Activated naive CD8-positive, alpha-beta T cell treated with anti-CD3 and anti-CD28 coated beads, Interleukin-2, amount 10 ng/mL, durations not matched to agents 7 days and 5 days (primary cell): ENCODE measurements at regions not wholly inside any gene's neighbourhood (a gene's known extent, or its start where the extent isn't known, plus 50 kb on each side); places are given as distances from the start of the nearest gene placed in this dataset.

Experiments
- ATAC-seq: fragments of 150-1000 bp; cut with Tn5 transposase; one replicate; pipeline ENCODE4 v1.10.0; 2021; ENCODE audit warnings: low read depth, moderate library complexity
- POLR2A ChIA-PET: fragments of 350-600 bp; sonication (Branson Sonifier 250); formaldehyde crosslinking; loops from one replicate; lab custom pipeline; 2021; ENCODE audit warnings: antibody characterized with exemption; lab: Charles Lee
- DNase-seq: peaks from one replicate; pipeline ENCODE4 v3.0.0; 2021
- H3K27ac Mint-ChIP-seq: one replicate; pipeline ENCODE4 v1.8.0; 2022; ENCODE audit warnings: mild to moderate bottlenecking, mixed read lengths
- H3K27me3 Mint-ChIP-seq: one replicate; pipeline ENCODE4 v1.8.0; 2022; ENCODE audit warnings: mild to moderate bottlenecking, moderate library complexity, mixed read lengths
- H3K36me3 Mint-ChIP-seq: one replicate; pipeline ENCODE4 v1.8.0; 2021; ENCODE audit warnings: mild to moderate bottlenecking, mixed read lengths
- H3K4me1 Mint-ChIP-seq: one replicate; pipeline ENCODE4 v1.8.0; 2021; ENCODE audit warnings: mixed read lengths
- H3K4me3 Mint-ChIP-seq: one replicate; pipeline ENCODE4 v1.8.0; 2022; ENCODE audit warnings: mild to moderate bottlenecking, moderate library complexity, mixed read lengths
- H3K9me3 Mint-ChIP-seq: one replicate; pipeline ENCODE4 v1.8.0; 2021; ENCODE audit warnings: mixed read lengths

DNA sequence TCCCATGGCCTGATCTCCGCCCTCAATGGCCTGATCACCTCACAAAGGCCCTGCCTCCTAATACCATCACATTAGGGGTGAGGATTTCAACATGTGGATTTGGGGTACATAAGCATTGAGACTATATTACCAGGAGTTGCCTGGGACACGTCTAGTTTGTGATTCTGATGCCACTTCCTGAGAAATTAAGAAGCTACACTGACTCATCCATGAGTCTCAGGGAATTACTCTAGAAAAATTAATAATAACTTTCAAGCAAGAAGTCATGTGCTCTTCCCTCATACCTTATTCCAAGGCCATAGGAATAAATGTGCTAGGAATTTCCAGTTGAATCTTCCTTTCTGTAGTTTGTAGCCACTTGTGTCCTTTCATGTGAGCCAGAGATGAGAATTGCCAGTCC lies 519.3 kb upstream of the MKI67 start:
- POLR2A ChIA-PET: no interaction called here

DNA sequence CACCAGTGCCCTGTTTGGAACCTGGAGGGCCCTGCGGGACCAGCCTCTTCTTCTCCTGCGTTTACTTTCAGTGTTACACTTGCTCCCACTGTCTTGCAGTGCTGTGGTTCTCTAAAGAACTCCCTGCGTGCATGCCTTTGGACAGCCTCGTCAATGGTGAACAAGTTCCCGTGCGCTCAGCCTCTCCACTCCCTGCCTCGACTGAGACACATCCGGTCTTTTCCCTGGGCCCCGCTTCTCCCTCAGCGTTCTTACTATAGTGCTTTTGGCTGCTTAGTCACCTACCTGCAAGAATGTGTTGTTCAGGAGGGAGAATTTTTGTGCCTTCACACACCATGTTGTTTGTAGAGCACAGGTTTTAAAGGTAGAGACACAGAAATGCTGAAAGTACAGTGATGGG lies 520.7 kb upstream of the MKI67 start:
- Mint-ChIP-seq H3K27ac (no peak overlapping the region), H3K9me3 (no peaks in the 10 kb centered on the region), H3K4me1 (no peaks in the 10 kb centered on the region), H3K27me3 (no peaks in the 10 kb centered on the region), H3K4me3 (no peak overlapping the region), H3K36me3 (no peaks in the 10 kb centered on the region)
- DNase-seq (no peak), ATAC-seq (no peak)
- POLR2A ChIA-PET: no interaction called here

More for the DNA sequence above, 519.3 kb upstream of the MKI67 start:
- no peak for ATAC-seq
- H3K36me3 Mint-ChIP-seq: no peaks in the 10 kb centered on the region
- H3K4me3 Mint-ChIP-seq: no peak overlapping the region
- no peaks in the 10 kb centered on the region for H3K4me1 Mint-ChIP-seq
- no peak overlapping the region for H3K27ac Mint-ChIP-seq
- no peaks in the 10 kb centered on the region for H3K9me3 Mint-ChIP-seq
- H3K27me3 Mint-ChIP-seq: no peaks in the 10 kb centered on the region
- no peak for DNase-seq

DNA sequence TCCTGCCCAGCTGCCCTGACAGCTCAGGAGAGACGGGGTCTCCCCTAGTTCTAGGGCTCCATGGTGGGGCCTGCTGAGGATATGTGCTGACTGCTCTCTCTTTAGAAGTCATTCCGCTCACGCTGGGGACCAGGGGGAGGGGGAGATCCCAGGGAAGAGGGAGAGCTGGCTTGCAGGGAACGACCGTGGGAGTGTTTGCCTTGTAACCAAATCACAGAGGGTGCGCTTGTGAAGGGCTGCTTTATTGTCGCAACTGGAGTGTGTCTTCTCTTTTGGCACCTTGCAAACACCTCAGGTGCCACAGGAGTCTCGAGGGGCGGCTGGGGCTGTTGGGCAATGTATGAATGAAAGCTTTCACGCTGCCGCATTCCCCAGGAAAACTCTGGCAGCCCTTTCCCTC lies 531.3 kb upstream of the MKI67 start:
- Mint-ChIP-seq H3K9me3 (no peaks in the 10 kb centered on the region), H3K4me3 (no peak overlapping the region), H3K27ac (no peak overlapping the region), H3K27me3 (peaks cover 2% of the 10 kb centered on the region), H3K4me1 (no peaks in the 10 kb centered on the region), H3K36me3 (no peaks in the 10 kb centered on the region)
- DNase-seq (no peak), ATAC-seq (no peak)
- POLR2A ChIA-PET: no interaction called here

DNA sequence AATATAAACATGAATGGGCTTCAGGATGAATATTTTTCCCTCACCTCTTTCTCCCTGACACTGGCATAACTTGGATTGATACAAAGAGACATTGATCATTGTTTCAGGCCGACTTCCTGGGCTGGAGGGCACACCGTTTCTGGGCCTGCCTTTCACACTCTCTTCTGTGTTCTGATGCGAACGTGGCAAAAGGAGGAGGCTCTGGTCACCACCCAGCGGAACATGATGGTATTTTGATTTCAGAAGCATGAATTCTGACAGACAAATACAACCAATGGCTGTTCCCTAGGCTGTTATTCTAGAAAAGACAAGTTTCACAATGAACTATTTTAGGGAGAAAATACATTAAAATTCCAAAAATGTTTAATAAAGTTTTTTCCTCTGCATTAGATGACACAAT lies 534.5 kb upstream of the MKI67 start:
- Mint-ChIP-seq H3K27ac (no peak overlapping the region), H3K4me1 (no peaks in the 10 kb centered on the region), H3K36me3 (no peaks in the 10 kb centered on the region), H3K27me3 (peaks cover 2% of the 10 kb centered on the region), H3K9me3 (no peaks in the 10 kb centered on the region), H3K4me3 (no peak overlapping the region)
- no peak for ATAC-seq
- POLR2A ChIA-PET: no interaction called here
- no peak for DNase-seq

DNA sequence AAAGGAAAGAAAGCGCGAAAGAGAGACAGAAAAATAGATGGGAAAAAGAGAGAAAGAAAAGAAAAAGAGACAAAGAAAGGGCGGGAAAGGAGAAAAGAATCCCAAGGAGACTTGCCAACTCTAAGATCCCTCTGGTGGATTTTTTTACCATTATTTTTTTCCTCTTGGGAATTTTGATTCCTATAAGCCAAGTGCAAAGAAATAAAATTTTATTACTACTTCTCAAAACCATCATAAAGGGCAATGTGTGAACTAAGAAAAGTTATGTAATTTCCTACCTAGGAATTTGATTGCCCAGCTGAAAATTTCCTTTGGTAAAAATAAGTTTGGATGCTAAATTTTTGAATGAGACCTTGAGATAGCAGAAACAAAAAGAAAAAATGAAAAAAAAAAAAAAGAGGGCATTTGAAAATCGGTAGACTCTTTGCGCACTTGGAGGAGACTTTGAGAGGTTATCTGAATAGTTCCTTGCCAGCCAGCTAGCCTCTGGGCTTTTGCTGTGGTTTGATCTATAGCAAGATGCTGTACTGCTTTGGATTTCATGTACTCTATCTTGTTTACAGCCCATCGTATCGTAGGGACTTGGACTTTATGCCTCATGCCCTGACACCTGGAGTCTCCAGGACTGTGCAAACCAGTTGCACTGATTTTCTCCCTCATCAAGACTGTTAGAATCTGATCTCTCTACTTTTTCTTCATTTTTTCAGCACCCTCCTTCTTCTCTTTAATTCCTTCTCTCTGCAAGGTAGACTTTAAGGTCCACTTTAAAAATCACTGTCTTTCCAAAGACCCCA lies 535.4 kb upstream of the MKI67 start:
- DNase-seq (no peak), ATAC-seq (no peak)
- Mint-ChIP-seq H3K4me3 (no peak overlapping the region), H3K36me3 (no peaks in the 10 kb centered on the region), H3K4me1 (no peaks in the 10 kb centered on the region), H3K27ac (no peak overlapping the region), H3K27me3 (peaks cover 2% of the 10 kb centered on the region), H3K9me3 (no peaks in the 10 kb centered on the region)
- POLR2A ChIA-PET: no interaction called here

DNA sequence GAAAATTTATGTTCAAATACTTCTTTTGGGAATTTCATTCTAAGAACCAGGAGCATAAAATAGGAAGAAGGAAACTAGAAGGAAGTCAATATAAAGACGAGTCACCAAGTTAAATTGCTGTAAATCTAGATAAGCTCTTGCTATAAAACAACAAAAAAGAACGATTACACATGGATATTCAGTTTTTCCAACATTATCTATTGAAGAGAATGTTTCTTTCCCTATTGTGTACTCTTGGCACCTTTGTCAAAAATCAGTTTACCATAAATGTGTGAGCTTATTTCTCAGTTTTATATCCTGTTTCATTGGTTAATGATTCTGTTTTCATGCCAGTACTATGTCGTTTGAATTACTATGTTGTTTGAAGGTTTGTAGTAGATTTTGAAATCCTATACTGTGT lies 536.3 kb upstream of the MKI67 start:
- Mint-ChIP-seq H3K4me3 (no peak overlapping the region), H3K4me1 (no peaks in the 10 kb centered on the region)

DNA sequence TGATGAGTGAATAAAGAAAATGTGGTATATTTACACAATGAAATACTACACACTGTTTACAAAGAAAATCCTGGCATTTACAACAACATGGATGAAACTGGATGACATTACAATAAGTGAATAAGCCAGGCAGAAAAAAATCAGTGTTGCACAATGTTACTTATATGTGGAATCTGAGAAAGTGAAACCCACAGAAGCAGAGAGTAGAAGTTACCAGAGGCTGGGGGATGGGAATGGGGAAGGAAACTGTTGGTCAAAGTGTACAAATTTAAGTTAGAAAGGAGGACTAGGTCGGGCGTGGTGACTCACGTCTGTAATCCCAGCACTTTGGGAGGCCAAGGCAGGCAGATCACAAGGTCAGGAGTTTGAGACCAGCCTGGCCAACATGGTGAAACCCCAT lies 538.5 kb upstream of the MKI67 start:
- no peaks in the 10 kb centered on the region for H3K36me3 Mint-ChIP-seq
- POLR2A ChIA-PET: no interaction called here
- no peak overlapping the region for H3K27ac Mint-ChIP-seq
- ATAC-seq: no peak
- no peaks in the 10 kb centered on the region for H3K4me1 Mint-ChIP-seq
- H3K27me3 Mint-ChIP-seq: peaks cover 2% of the 10 kb centered on the region
- no peaks in the 10 kb centered on the region for H3K9me3 Mint-ChIP-seq
- no peak for DNase-seq
- H3K4me3 Mint-ChIP-seq: no peak overlapping the region

More for the DNA sequence above, 536.3 kb upstream of the MKI67 start:
- H3K27ac Mint-ChIP-seq: no peak overlapping the region
- no peak for DNase-seq
- H3K27me3 Mint-ChIP-seq: peaks cover 2% of the 10 kb centered on the region
- no peaks in the 10 kb centered on the region for H3K9me3 Mint-ChIP-seq
- ATAC-seq: no peak
- POLR2A ChIA-PET: no interaction called here
- H3K36me3 Mint-ChIP-seq: no peaks in the 10 kb centered on the region

DNA sequence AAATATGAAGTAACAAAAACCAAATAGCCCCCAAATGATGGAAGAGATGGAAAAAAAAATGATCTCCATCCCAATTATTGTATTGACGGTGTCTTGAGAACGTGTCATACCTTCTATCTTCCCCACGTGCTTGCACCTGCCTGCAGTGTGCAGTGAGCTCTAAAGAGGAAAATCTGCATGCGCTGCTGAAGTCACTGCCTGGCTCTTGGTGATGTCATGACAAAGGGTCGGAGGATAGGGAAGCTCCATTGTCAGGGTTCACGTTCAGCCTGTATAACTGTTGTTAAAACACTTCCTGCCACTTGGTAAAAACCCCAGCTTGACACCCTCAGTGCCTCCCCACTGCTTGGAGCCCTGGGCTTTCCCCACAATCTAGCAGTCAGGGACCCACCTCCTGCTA lies 549.2 kb upstream of the MKI67 start:
- H3K27ac Mint-ChIP-seq: no peak overlapping the region

DNA sequence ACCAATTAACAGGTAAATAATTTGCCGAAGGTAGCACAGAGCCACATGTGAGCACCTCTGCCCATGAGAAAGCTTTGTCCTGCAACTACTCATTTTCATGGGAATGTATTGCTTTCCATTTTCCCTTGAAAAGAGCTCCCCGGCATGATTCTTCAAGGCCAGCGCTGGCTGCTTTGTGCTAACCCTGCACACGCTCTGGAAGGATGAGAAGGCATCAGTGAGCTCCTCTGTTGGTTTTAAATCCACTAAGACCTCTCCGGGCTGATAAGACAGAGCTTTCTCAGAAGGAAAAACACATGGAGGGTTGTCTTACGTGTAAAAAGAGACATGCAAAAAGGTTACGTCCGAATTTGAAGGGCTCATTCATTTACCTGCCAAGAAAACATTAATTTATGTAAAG lies 553.9 kb upstream of the MKI67 start:
- Mint-ChIP-seq H3K27ac (no peak overlapping the region), H3K9me3 (no peaks in the 10 kb centered on the region), H3K4me3 (no peak overlapping the region), H3K4me1 (no peaks in the 10 kb centered on the region), H3K36me3 (no peaks in the 10 kb centered on the region), H3K27me3 (no peaks in the 10 kb centered on the region)
- ATAC-seq (no peak), DNase-seq (no peak)
- POLR2A ChIA-PET: no interaction called here

More for the DNA sequence above, 549.2 kb upstream of the MKI67 start:
- Mint-ChIP-seq H3K4me1 (no peaks in the 10 kb centered on the region), H3K4me3 (no peak overlapping the region), H3K27me3 (no peaks in the 10 kb centered on the region), H3K9me3 (no peaks in the 10 kb centered on the region), H3K36me3 (no peaks in the 10 kb centered on the region)
- ATAC-seq (no peak), DNase-seq (no peak)
- POLR2A ChIA-PET: no interaction called here

DNA sequence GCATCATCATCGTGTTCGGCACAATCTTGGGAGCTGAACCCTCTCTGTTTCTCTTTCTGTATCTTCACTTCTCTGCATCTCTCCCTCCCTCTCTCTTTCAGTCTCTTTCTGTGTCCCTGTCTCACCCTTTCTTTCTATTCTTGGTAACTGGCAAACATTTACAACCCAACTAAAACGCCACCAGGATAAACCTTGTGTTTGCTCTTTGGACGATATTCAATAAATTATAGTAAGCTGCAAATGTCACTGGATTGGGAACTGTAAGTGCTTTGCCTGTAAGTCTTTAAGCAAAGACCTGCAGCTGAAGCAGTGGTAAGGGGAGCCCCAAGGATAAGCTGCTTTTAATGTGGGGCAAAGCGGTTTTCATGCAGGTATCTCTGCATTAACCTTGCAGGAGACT lies 558.0 kb upstream of the MKI67 start:
- no peaks in the 10 kb centered on the region for H3K27me3 Mint-ChIP-seq
- H3K4me3 Mint-ChIP-seq: no peak overlapping the region
- no peak overlapping the region for H3K27ac Mint-ChIP-seq
- no peaks in the 10 kb centered on the region for H3K36me3 Mint-ChIP-seq
- no peak for ATAC-seq
- no peaks in the 10 kb centered on the region for H3K9me3 Mint-ChIP-seq
- POLR2A ChIA-PET: no interaction called here
- no peaks in the 10 kb centered on the region for H3K4me1 Mint-ChIP-seq
- DNase-seq: no peak

DNA sequence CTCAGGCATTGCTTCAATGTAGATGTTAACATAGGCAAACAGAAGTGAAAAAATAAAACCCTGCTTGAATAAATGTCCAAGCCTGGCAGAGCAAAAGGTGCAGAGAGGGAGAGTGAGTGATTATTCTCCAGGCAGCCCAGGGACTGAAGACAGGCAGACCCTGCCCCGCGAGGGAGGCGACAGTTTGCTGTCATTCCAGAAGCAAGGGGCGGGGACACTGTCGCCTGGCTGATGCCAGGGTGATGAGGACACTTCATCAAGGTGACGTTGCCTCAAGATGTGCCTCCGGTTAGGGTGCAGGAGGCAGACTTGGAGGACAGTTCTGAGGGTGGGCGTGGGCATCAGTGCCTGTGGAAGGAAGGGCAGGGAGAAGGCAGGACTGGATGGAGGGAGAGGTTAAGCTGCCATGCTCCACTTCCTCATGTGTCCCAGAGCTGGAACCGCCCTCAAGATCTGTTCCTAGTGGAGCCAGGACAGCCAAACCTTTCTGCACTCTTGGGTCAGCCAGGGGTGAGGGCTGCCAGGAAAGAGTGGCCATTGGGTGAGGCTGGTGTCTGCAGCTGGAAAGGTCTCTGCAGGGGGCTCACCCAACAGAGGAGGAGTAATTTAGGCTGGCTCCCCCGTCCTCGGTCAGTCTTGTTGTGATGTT lies 560.5 kb upstream of the MKI67 start:
- Mint-ChIP-seq H3K4me1 (no peaks in the 10 kb centered on the region), H3K27ac (no peak overlapping the region), H3K36me3 (no peaks in the 10 kb centered on the region), H3K4me3 (no peak overlapping the region), H3K9me3 (no peaks in the 10 kb centered on the region), H3K27me3 (peaks cover 5% of the 10 kb centered on the region)
- POLR2A ChIA-PET: no interaction called here
- DNase-seq: no peak
- no peak for ATAC-seq

DNA sequence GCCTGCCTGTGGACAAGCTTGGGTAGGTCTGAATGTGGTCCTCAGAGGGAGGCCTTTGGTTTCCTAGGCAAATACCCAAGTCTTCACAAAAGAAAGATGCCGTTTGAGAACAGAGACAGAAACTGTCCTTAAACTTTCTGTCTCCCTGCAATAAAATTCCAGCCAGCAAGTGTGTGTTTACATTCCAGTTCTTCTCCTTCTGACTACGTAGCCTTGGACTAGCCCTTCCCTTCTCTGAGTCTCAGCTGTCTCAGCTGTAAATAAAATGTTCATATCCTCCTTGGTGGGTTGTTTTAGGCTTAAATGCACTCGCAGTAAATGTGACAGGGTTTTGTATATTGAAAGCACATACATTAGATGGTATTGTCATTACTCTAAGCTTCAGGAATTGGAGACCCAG lies 561.2 kb upstream of the MKI67 start:
- ATAC-seq (no peak), DNase-seq (no peak)
- POLR2A ChIA-PET: no interaction called here
- Mint-ChIP-seq H3K4me3 (no peak overlapping the region), H3K9me3 (no peaks in the 10 kb centered on the region), H3K36me3 (no peaks in the 10 kb centered on the region), H3K27ac (no peak overlapping the region), H3K27me3 (peaks cover 5% of the 10 kb centered on the region), H3K4me1 (no peaks in the 10 kb centered on the region)

DNA sequence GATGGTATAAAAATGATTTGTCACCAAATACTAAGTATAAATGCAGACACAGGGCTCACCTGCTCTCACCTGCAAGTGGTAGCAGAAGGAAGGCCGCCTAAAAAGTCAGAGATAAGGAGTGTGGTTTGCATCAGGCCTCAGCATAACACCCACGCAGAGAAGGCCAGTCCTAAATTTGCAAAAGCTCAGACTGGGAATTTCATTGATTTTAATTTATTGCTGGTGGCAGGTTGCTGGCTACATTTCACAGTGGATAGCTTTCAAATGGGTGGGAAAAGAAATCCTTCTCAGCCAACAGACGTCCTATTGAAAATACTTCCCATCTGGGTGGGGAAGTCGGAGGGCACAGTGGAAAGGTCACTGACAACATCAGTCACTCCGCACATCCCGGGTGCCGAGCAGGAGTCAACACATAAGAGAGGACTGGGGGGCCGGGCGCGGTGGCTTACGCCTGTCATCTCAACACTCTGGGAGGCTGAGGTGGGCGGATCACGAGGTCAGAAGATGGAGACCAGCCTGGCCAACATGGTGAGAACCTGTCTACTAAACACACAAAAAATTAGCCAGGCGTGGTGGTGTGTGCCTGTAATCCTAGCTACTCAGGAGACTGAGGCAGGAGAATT lies 561.8 kb upstream of the MKI67 start:
- no peaks in the 10 kb centered on the region for H3K9me3 Mint-ChIP-seq
- peaks cover 5% of the 10 kb centered on the region for H3K27me3 Mint-ChIP-seq

DNA sequence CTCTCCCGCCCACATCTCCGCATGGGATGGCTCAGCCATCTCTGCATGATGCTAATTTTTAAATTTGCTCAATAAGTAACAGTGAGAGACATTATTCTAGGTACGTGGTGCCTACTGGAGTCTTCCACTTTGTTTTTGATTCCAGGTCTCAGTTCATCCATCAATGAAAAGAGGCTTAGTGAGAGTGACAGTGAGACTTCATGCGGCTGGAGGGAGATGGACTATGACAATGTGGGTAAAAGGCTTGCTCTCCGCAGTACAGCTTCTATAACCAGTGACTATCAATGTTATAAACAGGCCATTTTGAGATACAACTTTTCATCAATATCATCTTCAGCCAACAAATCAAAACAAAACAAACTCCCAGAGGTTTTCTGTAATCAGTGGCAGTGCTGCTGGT lies 563.4 kb upstream of the MKI67 start:
- H3K27ac Mint-ChIP-seq: no peak overlapping the region
- no peak for ATAC-seq
- no peak overlapping the region for H3K4me3 Mint-ChIP-seq

More for the DNA sequence above, 561.8 kb upstream of the MKI67 start:
- no peak overlapping the region for H3K4me3 Mint-ChIP-seq
- H3K27ac Mint-ChIP-seq: no peak overlapping the region
- no peaks in the 10 kb centered on the region for H3K4me1 Mint-ChIP-seq
- no peaks in the 10 kb centered on the region for H3K36me3 Mint-ChIP-seq
- no peak for ATAC-seq
- POLR2A ChIA-PET: no interaction called here
- DNase-seq: no peak

More for the DNA sequence above, 563.4 kb upstream of the MKI67 start:
- Mint-ChIP-seq H3K36me3 (no peaks in the 10 kb centered on the region), H3K4me1 (no peaks in the 10 kb centered on the region), H3K9me3 (no peaks in the 10 kb centered on the region), H3K27me3 (peaks cover 5% of the 10 kb centered on the region)
- POLR2A ChIA-PET: no interaction called here
- no peak for DNase-seq
